VCaP (cell line): ENCODE measurements at regions not wholly inside any gene's neighbourhood (a gene's known extent, or its start where the extent isn't known, plus 50 kb on each side); places are given as distances from the start of the nearest gene placed in this dataset.

ENCODE experiments used
- H3K27ac ChIP-seq: fragments of 450-650 bp; 2 replicates; pipeline ENCODE4 v1.5.1; 2017
- CTCF ChIP-seq: fragments of 450-650 bp; conservative IDR thresholded peaks from 2 replicates; pipeline ENCODE4 v1.5.1; 2017; ENCODE audit warnings: mild to moderate bottlenecking, moderate library complexity

GRCh38 chr5:8961219-8961618, 584.7 kb downstream of the SEMA5A start:
- no peak overlapping the region for H3K27ac ChIP-seq
- no peak for TF ChIP-seq CTCF

- no peak overlapping the region for H3K27ac ChIP-seq
- TF ChIP-seq CTCF, result no peak
Observed at GRCh38 chr5:8961956-8962355, 583.9 kb downstream of the SEMA5A start.

GRCh38 chr5:8981016-8981415, 564.9 kb downstream of the SEMA5A start:
- H3K27ac ChIP-seq, result no peak overlapping the region
- TF ChIP-seq CTCF, result no peak

GRCh38 chr5:8981496-8981895, 564.4 kb downstream of the SEMA5A start:
- H3K27ac ChIP-seq, result no peak overlapping the region
- no peak for TF ChIP-seq CTCF

- no peak overlapping the region for H3K27ac ChIP-seq
- TF ChIP-seq CTCF, result no peak
Observed at GRCh38 chr5:8984386-8984785, 561.5 kb downstream of the SEMA5A start.
